Stomach (tissue), 8 donors: ENCODE measurements at regions not wholly inside any gene's neighbourhood (a gene's known extent, or its start where the extent isn't known, plus 50 kb on each side); places are given as distances from the start of the nearest gene placed in this dataset.
"Not testable (repeated sequence)": the region's sequence is repeated elsewhere in the genome, so short reads cannot be mapped to it uniquely, and the experiment has no call there.

ENCODE experiments used
- DNase-seq, 2 donors: peaks; one replicate each; pipeline versions ENCODE4 v3.0.0 to v3.0.0-alpha.2; 2013 to 2019
- H3K27ac ChIP-seq, 5 donors: fragments of 200-600 bp in 4 of 5; sonication (generic) in 4 of 5; one replicate each; pipeline ENCODE4 v1.5.1; 2013 to 2019; ENCODE audit warnings: mild to moderate bottlenecking in 1 of 5, moderate library complexity in 1 of 5
- H3K27me3 ChIP-seq, 3 donors: fragments of 200-600 bp; sonication (generic); one replicate each; pipeline ENCODE4 v1.5.1; 2017 to 2019; ENCODE audit warnings: mixed run types in 1 of 3
- H3K36me3 ChIP-seq, 4 donors: fragments of 200-600 bp; sonication (generic); 1 replicate in 3 of 4; 2 replicates in 1 of 4; pipeline ENCODE4 v1.5.1; 2016 to 2019
- H3K4me1 ChIP-seq, 4 donors: fragments of 200-600 bp; sonication (generic); one replicate each; pipeline ENCODE4 v1.5.1; 2016 to 2019
- H3K4me3 ChIP-seq, 4 donors: fragments of 200-600 bp; sonication (generic) in 3 of 4; one replicate each; pipeline ENCODE4 v1.5.1; 2016 to 2019; ENCODE audit warnings: mild to moderate bottlenecking in 1 of 4
- H3K9me3 ChIP-seq, 4 donors: fragments of 200-600 bp; sonication (generic); one replicate each; pipeline ENCODE4 v1.5.1; 2016 to 2019
- EP300 ChIP-seq: sonication (generic); formaldehyde crosslinking; IDR thresholded peaks from one replicate; pipeline ENCODE4 v1.6.1; 2017; ENCODE audit warnings: antibody characterized with exemption
- POLR2A ChIP-seq, 4 donors: fragments of 450-650 bp; IDR thresholded peaks; one replicate each; pipeline ENCODE4 v1.6.1; 2016; ENCODE audit warnings: antibody characterized with exemption in 4 of 4, control low read depth in 2 of 4, mild to moderate bottlenecking in 1 of 4, moderate library complexity in 1 of 4
- POLR2AphosphoS5 ChIP-seq, 3 donors: sonication (generic); formaldehyde crosslinking; IDR thresholded peaks; one replicate each; pipeline ENCODE4 v1.6.1; 2016; ENCODE audit warnings: antibody characterized with exemption in 3 of 3
- WGBS, 5 donors: extraction: QIAGEN DNeasy Blood & Tissue Kit in 3 of 5; methylation state at CpG; one replicate each; pipeline versions ENCODE4 v1.1.5 to v1.1.7; 2013 to 2018; 5-methylcytosine and 5-hydroxymethylcytosine counted together
- intact Hi-C: fragments of 100-400 bp; cut with DNase I; formaldehyde crosslinking; loops from one replicate; pipeline ENCODE4 v1.15.1; 2023; ENCODE audit warnings: low total_unique reads
- TF ChIP-seq, protein P1 (sequence below), 7 experiments: fragments of 450-650 bp in 4 of 7; fragments of 200-600 bp in 3 of 7; sonication (generic) in 3 of 7; IDR thresholded peaks; one replicate each; pipeline ENCODE4 v1.5.1; 2016 to 2019; ENCODE audit warnings: antibody characterized with exemption in 7 of 7, control low read depth in 2 of 7, mild to moderate bottlenecking in 1 of 7
- donor health status: healthy with polysubstance abuse.
- donor health status: Bipolar disorder and iron deficiency.
- donor health status: healthy.

DNA sequence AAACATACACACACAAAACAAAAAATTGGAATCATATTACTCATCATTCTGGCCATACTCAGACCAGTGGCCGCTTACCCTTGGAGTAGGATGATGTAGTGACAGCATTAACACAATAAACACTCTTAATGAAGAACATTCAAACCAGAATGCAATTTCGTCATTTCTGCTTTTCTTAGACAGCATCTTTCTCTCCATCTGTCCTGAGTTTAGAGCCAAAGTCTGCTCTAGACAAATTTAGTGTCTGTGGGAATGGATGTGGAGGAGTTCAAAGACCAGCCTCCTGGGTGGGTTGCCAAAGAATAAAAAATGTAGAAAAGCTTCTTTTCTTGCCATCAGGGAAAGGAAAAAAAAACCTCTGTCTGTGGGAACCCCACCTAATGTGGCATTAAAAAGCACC is 212.4 kb upstream of the POU1F1 start:
- no peaks in the 10 kb centered on the region for H3K9me3 ChIP-seq
- H3K36me3 ChIP-seq, result no peaks in the 10 kb centered on the region
- intact Hi-C loops, result no loop called here
- no peak for TF ChIP-seq EP300
- TF ChIP-seq, protein P1, sequence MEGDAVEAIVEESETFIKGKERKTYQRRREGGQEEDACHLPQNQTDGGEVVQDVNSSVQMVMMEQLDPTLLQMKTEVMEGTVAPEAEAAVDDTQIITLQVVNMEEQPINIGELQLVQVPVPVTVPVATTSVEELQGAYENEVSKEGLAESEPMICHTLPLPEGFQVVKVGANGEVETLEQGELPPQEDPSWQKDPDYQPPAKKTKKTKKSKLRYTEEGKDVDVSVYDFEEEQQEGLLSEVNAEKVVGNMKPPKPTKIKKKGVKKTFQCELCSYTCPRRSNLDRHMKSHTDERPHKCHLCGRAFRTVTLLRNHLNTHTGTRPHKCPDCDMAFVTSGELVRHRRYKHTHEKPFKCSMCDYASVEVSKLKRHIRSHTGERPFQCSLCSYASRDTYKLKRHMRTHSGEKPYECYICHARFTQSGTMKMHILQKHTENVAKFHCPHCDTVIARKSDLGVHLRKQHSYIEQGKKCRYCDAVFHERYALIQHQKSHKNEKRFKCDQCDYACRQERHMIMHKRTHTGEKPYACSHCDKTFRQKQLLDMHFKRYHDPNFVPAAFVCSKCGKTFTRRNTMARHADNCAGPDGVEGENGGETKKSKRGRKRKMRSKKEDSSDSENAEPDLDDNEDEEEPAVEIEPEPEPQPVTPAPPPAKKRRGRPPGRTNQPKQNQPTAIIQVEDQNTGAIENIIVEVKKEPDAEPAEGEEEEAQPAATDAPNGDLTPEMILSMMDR (IDR thresholded peaks at IDR 0.05), result no peak
- TF ChIP-seq POLR2AphosphoS5 (IDR thresholded peaks at IDR 0.05), result no peak
- TF ChIP-seq POLR2A (IDR thresholded peaks at IDR 0.05), result no peak
- DNase-seq, result no peak
- H3K27me3 ChIP-seq, result no peaks in the 10 kb centered on the region
- H3K4me1 ChIP-seq, result no peaks in the 10 kb centered on the region
- H3K27ac ChIP-seq, result no peak overlapping the region
- H3K4me3 ChIP-seq, result no peak overlapping the region
- WGBS, 5 donors, result 59 to 73% (median 64%) methylated on average over 2 of the region's 2 CpGs

DNA sequence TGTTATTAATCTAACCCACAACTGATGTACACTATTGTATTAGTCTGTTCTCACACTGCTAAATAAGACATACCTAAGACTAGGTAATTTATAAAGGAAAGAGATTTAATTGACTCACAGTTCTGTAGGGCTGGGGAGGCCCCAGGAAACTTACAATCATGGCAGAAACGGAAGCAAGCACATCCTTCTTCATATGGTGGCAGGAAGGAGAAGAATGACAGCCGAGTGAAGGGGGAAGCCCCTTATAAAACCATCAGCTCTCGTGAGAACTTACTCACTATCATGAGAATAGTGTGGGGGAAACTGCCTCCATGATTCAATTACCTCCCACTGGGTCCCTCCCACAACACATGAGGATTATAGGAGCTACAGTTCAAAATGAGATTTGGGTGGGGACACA is 210.3 kb upstream of the POU1F1 start:
- intact Hi-C loops, H3K4me3 ChIP-seq, DNase-seq, H3K27ac ChIP-seq, H3K36me3 ChIP-seq, H3K4me1 ChIP-seq, H3K27me3 ChIP-seq, H3K9me3 ChIP-seq: not testable (repeated sequence)
- WGBS, 5 donors, result 50 to 63% (median 58%) methylated on average over 3 of the region's 3 CpGs

DNA sequence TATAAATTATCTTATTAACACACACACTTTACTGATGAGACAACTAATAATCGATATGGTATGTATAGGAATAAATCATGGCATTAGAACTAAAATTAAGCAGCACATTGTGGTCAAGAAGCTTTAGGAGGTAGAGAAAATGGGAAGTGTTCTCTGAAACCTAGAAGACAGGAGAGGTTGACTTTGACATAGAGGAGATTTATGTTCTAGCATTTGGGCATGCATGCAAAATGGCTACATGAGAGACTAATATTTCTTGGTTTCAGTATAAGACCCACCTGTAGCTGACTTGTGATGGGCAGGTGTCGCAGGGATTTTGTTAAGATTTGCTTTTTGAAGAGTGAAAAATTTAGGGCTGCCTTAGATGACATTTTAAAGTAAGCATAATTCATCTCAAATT is 209.7 kb upstream of the POU1F1 start:
- Histone ChIP-seq H3K27ac (no peak overlapping the region), H3K36me3 (no peaks in the 10 kb centered on the region), H3K27me3 (no peaks in the 10 kb centered on the region), H3K4me1 (no peaks in the 10 kb centered on the region), H3K9me3 (no peaks in the 10 kb centered on the region), H3K4me3 (no peak overlapping the region)
- WGBS, 5 donors, result 17 to 48% (median 26%) methylated on average over 2 of the region's 2 CpGs
- no peak for DNase-seq
- TF ChIP-seq EP300 (no peak), POLR2A (IDR thresholded peaks at IDR 0.05) (no peak)
- intact Hi-C loops, result no loop called here

DNA sequence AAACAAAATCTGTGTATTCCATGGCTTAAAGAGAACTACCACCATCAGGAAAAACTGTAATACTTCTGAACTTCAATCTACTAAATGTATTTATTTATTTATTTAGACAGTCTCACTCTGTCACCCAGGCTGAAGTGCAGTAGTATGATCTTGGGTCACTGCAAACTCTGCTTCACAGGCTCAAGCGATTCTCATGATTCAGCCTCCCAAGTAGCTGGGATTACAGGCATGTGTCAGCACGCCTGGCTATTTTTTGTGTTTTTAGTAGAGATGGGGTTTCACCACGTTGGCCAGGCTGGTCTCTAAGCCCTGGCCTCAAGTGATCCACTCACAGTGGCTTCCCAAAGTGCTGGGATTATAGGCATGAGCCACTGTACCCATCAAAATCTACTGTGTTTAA is 202.3 kb upstream of the POU1F1 start:
- Histone ChIP-seq H3K9me3 (peaks cover 0 to 8% (median 0%) of the 10 kb centered on the region in 4 donors), H3K36me3 (no peaks in the 10 kb centered on the region), H3K4me1 (no peaks in the 10 kb centered on the region), H3K27me3 (no peaks in the 10 kb centered on the region), H3K4me3 (no peak overlapping the region), H3K27ac (no peak overlapping the region)
- DNase-seq, result no peak
- intact Hi-C loops, result no loop called here
- WGBS, 5 donors, result 62 to 79% (median 72%) methylated on average over 3 of the region's 3 CpGs
- TF ChIP-seq POLR2A (IDR thresholded peaks at IDR 0.05) (no peak), EP300 (no peak), POLR2AphosphoS5 (IDR thresholded peaks at IDR 0.05) (no peak)
- TF ChIP-seq, protein P1 (IDR thresholded peaks at IDR 0.05), result no peak

DNA sequence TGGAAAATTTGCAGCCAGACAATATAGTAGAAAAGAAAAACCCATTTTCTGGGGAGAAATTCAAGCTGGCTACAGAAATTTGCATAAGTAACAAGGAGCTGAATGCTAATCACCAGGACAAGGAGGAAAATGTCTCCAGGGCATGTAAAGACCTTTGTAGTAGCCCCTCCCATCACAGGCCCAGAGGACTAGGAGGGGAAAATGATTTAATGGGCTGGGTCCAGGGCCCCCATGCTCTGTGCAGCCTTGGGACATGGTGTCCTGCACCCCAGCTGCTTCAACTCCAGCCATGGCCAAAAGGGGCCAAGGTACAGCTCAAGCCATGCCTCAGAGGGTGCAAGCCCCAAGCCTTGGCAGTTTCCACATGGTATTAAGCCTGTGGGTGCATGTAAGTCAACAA is 197.6 kb upstream of the POU1F1 start:
- DNase-seq, result no peak
- Histone ChIP-seq H3K27me3 (no peaks in the 10 kb centered on the region), H3K9me3 (peaks cover 0 to 9% (median 2%) of the 10 kb centered on the region in 4 donors), H3K4me1 (no peaks in the 10 kb centered on the region), H3K36me3 (no peaks in the 10 kb centered on the region), H3K4me3 (no peak overlapping the region), H3K27ac (no peak overlapping the region)
- intact Hi-C loops, result no loop called here
- TF ChIP-seq POLR2A (IDR thresholded peaks at IDR 0.05) (no peak), POLR2AphosphoS5 (IDR thresholded peaks at IDR 0.05) (no peak), EP300 (no peak)
- TF ChIP-seq, protein P1 (IDR thresholded peaks at IDR 0.05), result no peak

DNA sequence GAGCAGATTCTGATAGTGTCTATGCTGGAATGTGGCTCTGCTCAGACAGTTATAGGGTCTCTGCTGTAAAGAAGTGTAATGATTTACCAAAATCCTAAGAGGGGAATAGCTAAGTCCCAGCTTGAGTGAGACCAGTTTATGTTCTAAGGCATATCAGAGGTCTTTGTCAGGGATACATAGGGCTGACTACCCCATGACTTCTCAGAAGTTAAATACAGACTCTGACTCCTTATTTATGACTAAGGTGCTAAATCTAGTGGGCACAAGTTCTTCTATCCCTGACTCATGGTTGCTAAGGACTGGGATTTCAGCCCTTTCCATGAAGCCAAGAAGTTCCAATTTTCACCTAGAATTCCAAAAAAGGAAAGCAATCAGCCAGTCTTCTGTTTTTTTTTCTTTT is 192.6 kb upstream of the POU1F1 start:
- TF ChIP-seq, protein P1 (IDR thresholded peaks at IDR 0.05), result no peak
- TF ChIP-seq POLR2A (IDR thresholded peaks at IDR 0.05), result no peak
- no peak for TF ChIP-seq EP300
- no peak for TF ChIP-seq POLR2AphosphoS5 (IDR thresholded peaks at IDR 0.05)
- Histone ChIP-seq H3K27ac (no peak overlapping the region), H3K36me3 (no peaks in the 10 kb centered on the region), H3K4me3 (no peak overlapping the region), H3K27me3 (no peaks in the 10 kb centered on the region), H3K4me1 (no peaks in the 10 kb centered on the region), H3K9me3 (peaks cover 0 to 10% (median 4%) of the 10 kb centered on the region in 4 donors)
- intact Hi-C loops, result no loop called here
- no peak for DNase-seq
